Cerebellar nuclear complex (tissue), 1 donor: ENCODE measurements at regions not wholly inside any gene's neighbourhood (a gene's known extent, or its start where the extent isn't known, plus 50 kb on each side); places are given as distances from the start of the nearest gene placed in this dataset.

Experiments
- DNase-seq, 2 experiments: peaks; one replicate each; lab custom pipeline; 2025; lab: John Stamatoyannopoulos, UW

- DNase-seq: no peak
Measured at GRCh38 chr7:18363751-18364380, 131.7 kb upstream of the HDAC9 start.

- no peak for DNase-seq
Measured at GRCh38 chr7:18364396-18364795, 131.2 kb upstream of the HDAC9 start.

GRCh38 chr7:18366394-18366793 lies 129.2 kb upstream of the HDAC9 start:
- DNase-seq: no peak

- DNase-seq: no peak
Measured at GRCh38 chr7:18369011-18369410, 126.5 kb upstream of the HDAC9 start.

- DNase-seq: no peak
Measured at GRCh38 chr7:18370633-18371032, 124.9 kb upstream of the HDAC9 start.

GRCh38 chr7:18378989-18379605 lies 116.5 kb upstream of the HDAC9 start:
- no peak for DNase-seq

GRCh38 chr7:18384491-18385143 lies 110.9 kb upstream of the HDAC9 start:
- DNase-seq: no peak

- DNase-seq: no peak
Measured at GRCh38 chr7:18386607-18387006, 108.9 kb upstream of the HDAC9 start.

GRCh38 chr7:18387191-18387735 lies 108.3 kb upstream of the HDAC9 start:
- no peak for DNase-seq

GRCh38 chr7:18390535-18390907 lies 105.0 kb upstream of the HDAC9 start:
- DNase-seq: no peak

- no peak for DNase-seq
Measured at GRCh38 chr7:18393465-18394118, 102.0 kb upstream of the HDAC9 start.

- no peak for DNase-seq
Measured at GRCh38 chr7:18395868-18396267, 99.7 kb upstream of the HDAC9 start.

GRCh38 chr7:18396953-18397352 lies 98.6 kb upstream of the HDAC9 start:
- no peak for DNase-seq

GRCh38 chr7:18399436-18400235 lies 95.9 kb upstream of the HDAC9 start:
- DNase-seq: no peak

GRCh38 chr7:18400275-18400674 lies 95.3 kb upstream of the HDAC9 start:
- no peak for DNase-seq

GRCh38 chr7:18400726-18401125 lies 94.8 kb upstream of the HDAC9 start:
- DNase-seq: no peak

- no peak for DNase-seq
Measured at GRCh38 chr7:18401757-18402156, 93.8 kb upstream of the HDAC9 start.

- no peak for DNase-seq
Measured at GRCh38 chr7:18402488-18403183, 92.9 kb upstream of the HDAC9 start.

GRCh38 chr7:18405726-18406125 lies 89.8 kb upstream of the HDAC9 start:
- no peak for DNase-seq

GRCh38 chr7:18407385-18407784 lies 88.2 kb upstream of the HDAC9 start:
- no peak for DNase-seq

GRCh38 chr7:18408461-18408860 lies 87.1 kb upstream of the HDAC9 start:
- DNase-seq: no peak
